ENCODE measurements at regions not wholly inside any gene's neighbourhood (a gene's known extent, or its start where the extent isn't known, plus 50 kb on each side); places are given as distances from the start of the nearest gene placed in this dataset.

- TF ChIP-seq CTCF (IDR thresholded peaks at IDR 0.05; ENCODE audit: low read length), result no peak
- TF ChIP-seq EZH2 (optimal IDR thresholded peaks at IDR 0.05; ENCODE audit: low read depth, low read length), result no peak
These were observed 91.5 kb downstream of the SIPA1L2 start for GRCh38 chr1:232538224-232538942.
